HG02973 (cell line): ENCODE measurements at regions not wholly inside any gene's neighbourhood (a gene's known extent, or its start where the extent isn't known, plus 50 kb on each side); places are given as distances from the start of the nearest gene placed in this dataset.
"Not testable (repeated sequence)": the region's sequence is repeated elsewhere in the genome, so short reads cannot be mapped to it uniquely, and the experiment has no call there.

Experiments used
- ATAC-seq: cut with Tn5 transposase; IDR thresholded peaks from one replicate; pipeline ENCODE4 v1.9.1; 2021; ENCODE audit warnings: moderate library complexity; ENCODE audit not compliant: unreplicated experiment

- ATAC-seq = no peak
These were observed 953.8 kb upstream of the ALCAM start for GRCh38 chr3:104412608-104413580.

GRCh38 chr3:104428337-104428925, 938.3 kb upstream of the ALCAM start:
- ATAC-seq = no peak

DNA sequence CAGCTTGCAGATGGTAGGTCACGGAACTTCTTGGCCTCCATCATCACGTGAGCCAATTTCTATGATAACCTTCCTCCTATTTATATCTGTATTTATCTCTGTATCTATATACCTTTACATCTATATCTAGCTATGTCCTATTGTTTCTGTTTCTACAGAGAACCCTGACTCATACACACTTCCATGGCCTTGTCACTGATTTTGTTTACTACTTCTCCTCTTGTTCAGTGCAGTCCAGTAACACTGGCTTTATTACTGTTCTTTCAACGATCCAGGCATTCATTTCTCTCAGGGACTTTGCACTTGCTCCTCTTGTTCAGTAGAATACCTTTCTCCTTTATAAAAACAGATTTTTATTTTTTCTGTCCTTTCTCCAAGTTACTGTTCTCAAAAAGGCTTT, 937.0 kb upstream of the ALCAM start:
- ATAC-seq = no peak

DNA sequence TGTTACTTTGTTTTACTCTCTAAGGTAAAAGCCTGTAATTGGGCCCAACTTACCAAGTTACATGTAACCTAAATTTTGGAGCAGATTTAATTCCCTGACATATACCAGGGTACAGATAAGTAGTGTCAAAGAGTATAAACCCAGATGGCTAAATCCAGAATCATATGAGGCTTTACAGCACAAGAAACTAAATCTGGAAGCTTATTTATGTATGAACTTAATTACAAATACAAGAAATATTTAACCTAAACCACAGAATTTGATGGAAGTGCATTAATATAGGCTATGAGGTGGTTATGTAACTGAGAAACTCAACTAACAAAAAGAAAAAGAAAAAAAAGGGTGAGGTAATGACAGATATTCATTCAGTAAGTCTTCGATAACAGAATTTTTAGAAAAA, 930.2 kb upstream of the ALCAM start:
- ATAC-seq = no peak

DNA sequence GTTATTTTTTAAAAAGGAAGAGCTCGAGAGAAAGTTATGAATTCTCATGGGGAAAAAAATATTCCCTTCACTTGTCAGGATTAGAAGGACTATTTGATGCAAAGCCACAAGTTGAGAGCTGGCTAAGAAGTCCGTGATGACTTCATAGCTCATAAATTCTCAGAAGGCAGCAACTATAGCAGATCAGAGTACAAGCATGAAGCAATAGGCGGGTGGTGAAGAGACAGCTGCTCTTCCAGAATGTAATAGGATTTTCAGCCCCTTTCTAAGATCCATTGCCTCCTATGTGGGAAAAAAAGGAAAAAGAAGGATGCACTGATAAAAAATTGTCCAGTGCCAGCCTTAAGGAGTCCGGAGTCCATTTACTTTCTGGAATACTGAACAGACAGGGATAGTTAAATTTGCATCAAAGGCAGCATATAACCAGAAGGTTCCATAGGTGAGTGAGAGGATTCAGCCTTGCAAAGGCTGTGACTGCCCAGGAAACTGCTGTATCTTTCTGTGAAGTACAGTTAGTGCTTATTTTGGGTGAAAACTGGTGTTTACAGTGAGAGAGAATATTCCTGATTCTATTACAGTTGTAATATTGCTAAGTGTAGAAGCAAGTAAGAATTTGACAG, 929.5 kb upstream of the ALCAM start:
- ATAC-seq = no peak

GRCh38 chr3:104437891-104438290, 928.8 kb upstream of the ALCAM start:
- ATAC-seq = no peak

DNA sequence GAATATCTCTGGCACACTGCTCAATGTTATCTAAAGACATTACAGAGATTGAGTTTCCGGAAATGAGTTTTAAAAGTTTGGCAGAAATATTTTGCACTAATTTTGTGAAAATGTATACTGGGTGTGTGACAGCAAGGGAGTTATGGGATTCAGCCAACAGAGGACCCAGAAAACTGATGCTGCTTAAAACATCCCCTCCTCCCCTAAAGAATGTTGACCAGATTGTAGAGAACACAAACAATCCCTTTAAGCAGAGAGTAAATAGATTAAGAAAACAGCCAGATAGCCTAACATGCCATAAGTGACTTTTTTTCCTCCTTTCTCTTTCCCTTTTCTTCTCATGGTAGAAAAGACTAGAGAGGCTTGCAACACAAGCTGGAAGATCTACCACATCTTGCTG, 928.0 kb upstream of the ALCAM start:
- ATAC-seq = no peak

DNA sequence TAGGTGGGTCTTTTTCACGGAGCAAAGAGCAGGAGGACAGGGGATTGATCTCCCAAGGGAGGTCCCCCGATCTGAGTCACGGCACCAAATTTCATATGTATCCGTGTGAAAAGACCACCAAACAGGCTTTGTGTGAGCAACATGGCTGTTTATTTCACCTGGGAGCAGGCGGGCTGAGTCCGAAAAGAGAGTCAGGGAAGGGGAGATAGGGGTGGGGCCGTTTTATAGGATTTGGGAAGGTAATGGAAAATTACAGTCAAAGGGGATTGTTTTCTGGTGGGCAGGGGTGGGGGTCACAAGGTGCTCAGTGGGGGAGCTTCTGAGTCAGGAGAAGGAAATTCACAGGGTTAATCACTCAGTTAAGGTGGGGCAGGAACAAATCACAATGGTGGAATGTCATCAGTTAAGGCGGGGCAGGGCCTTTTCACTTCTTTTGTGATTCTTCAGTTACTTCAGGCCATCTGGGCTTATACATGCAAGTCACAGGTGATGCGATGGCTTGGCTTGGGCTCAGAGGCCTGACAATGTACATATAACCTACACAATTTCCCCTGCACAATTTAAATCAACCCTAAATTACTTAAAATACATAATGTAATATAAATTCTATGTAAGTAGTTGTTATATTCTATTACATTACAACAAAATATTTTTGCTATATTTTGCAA, 921.3 kb upstream of the ALCAM start:
- ATAC-seq = not testable (repeated sequence)

GRCh38 chr3:104447681-104448080, 919.0 kb upstream of the ALCAM start:
- ATAC-seq = no peak

- no peak for ATAC-seq
These were observed 914.0 kb upstream of the ALCAM start for GRCh38 chr3:104452697-104453096.

GRCh38 chr3:104458657-104459056, 908.1 kb upstream of the ALCAM start:
- no peak for ATAC-seq

DNA sequence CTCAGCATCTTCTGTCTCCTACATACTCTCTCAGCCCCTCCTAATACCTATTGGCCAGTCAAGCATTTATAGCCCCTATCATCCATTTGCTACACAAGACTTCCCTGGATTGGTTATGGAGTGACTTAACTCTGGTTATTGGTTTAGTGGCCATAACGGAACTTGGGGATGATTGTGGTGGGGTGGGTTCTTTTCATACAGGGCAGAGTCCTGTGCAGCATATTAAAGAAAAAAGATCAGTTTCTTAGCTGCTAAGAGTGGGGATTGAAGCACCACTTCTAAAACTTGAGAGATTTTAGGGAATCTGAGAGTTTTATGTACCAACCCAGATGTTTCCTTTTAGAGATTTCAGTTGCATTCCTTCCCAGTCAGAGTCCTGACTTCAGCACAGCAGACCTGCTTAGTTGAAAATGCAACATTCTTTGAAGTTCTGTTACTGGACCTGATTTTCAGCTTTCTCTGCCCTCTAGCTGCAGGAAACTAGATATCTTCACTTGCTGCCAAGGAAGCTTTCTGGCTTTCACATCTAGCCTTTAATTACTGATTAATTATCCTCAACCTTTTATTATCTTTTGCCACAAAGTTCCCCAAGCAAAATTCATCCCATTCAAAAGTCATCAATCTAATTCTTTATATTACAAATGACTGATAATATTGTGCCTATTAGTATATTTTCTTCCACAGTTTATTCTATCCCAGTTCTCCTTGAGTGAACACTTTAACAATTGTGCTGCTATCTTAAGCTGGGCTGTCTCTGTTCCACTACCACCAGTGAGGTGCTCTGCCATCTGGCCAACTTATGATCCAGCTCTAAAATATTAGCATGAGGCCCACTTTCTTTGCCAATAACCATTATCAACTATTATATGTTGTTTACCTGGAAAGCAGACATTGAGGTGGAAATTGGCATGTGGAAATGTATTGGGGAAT, 906.0 kb upstream of the ALCAM start:
- ATAC-seq = no peak

DNA sequence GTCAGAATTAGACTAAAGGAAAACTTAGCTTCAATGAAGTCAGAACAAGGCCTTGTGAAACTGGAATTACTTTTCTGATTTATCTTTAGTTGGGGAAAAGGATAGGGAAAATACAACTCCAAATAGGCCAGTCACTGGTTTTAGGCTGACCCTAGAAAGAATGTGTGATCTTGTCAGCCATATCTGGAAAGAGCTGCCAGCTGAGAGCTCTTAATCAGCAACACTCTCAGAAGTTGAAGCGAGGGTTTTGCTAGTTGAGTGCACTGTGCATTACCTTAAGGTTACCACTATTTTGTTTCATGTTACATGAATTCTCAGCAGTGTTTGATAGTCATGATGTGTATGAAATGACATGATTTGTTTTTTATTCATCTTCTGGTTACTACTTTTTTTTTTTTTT, 905.3 kb upstream of the ALCAM start:
- ATAC-seq = no peak

DNA sequence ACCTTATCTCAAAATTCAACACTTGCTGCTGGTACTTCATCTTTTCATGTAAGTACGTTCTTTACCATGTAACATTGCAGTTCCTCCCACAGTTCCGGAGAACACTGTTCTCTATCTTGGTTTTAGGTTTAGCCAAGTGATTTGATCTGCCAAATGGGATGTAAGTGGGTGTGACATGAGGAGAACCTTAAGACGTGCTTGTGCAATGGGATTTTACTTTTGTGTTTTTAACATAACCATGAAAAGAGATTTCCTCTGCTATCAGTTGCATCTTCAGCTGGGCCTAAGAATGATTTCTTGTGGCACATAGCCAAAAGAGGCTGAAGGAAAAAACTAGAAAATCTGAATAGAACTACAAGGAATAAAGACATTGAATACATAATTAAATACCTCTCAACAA, 894.5 kb upstream of the ALCAM start:
- no peak for ATAC-seq

DNA sequence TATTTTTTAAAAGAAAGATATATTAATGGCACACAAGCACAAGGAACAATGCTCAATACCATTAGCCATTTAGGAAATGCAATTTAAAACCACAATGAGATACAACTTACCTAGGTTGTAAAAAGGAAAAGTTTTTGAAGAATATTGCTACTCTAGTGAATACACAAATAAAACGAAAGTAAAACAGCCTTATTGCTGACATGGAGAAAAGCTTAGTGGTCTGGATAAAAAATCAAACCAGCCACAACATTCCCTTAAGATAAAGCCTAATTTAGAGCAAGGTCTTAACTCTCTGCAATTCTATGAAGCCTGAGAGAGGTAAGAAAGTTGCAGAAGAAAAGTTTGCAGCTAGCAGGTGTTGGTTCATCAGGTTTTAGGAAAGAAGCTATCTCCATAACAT, 892.7 kb upstream of the ALCAM start:
- no peak for ATAC-seq

DNA sequence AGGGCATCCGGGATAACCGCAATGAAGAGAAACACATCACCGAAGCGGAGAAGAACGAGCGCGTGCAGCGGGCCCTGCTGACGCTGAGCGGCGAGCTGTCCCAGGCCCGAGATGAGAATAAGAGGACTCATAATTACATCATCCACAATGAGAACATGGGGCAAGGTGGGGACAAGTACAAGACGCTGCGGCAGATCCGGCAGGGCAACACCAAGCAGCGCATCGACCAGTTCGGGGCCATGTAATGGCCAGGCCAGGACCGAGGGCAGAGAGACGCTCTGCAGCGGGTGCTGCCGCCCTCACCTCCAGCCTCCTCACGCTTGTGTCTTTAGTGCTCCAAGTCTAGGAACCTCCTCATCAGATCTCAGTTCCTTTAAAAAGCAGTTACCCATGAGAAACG, 863.7 kb upstream of the ALCAM start:
- ATAC-seq = no peak

GRCh38 chr3:104510131-104510849, 856.4 kb upstream of the ALCAM start:
- ATAC-seq = no peak

GRCh38 chr3:104514371-104514770, 852.3 kb upstream of the ALCAM start:
- ATAC-seq = no peak

- no peak for ATAC-seq
These were observed 851.9 kb upstream of the ALCAM start for GRCh38 chr3:104514776-104515175.

GRCh38 chr3:104519068-104519467, 847.6 kb upstream of the ALCAM start:
- peak; percentile 26 for ATAC-seq
